ENCODE measurements at regions not wholly inside any gene's neighbourhood (a gene's known extent, or its start where the extent isn't known, plus 50 kb on each side); places are given as distances from the start of the nearest gene placed in this dataset.

- TF ChIP-seq CTCF (IDR thresholded peaks at IDR 0.05) (no peak), POLR2A (IDR thresholded peaks at IDR 0.05) (no peak), POLR2AphosphoS5 (IDR thresholded peaks at IDR 0.05) (no peak)
Measured at GRCh38 chr2:133801946-133802345, 233.7 kb upstream of the NCKAP5 start.
